OCI-M2 (cell line): ENCODE measurements at regions not wholly inside any gene's neighbourhood (a gene's known extent, or its start where the extent isn't known, plus 50 kb on each side); places are given as distances from the start of the nearest gene placed in this dataset.

Experiments used
- DNase-seq: peaks from one replicate; lab custom pipeline; 2025; ENCODE audit not compliant: unreplicated experiment; lab: John Stamatoyannopoulos, UW

GRCh38 chr6:91743756-91744155, 1156.9 kb upstream of the MAP3K7 start:
- DNase-seq, result no peak

DNA sequence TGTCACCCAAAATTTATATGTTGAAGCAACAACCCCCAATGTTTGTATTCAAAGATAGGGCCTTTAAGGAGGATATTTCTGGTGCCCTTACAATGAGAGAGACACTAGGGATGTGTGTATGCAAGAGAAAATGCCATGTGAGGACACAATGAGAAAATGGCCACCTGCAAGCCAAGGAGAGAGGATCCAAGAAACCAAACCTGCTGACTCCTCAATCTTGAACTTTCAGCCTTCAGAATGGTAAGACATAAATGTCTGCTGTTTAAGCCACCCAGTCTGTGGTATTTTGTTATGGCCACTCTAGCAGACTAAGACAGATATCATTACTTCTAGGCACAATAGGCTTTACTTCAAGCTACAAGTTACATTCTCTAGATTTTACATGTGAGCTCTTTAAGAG, 1145.1 kb upstream of the MAP3K7 start:
- DNase-seq, result no peak

DNA sequence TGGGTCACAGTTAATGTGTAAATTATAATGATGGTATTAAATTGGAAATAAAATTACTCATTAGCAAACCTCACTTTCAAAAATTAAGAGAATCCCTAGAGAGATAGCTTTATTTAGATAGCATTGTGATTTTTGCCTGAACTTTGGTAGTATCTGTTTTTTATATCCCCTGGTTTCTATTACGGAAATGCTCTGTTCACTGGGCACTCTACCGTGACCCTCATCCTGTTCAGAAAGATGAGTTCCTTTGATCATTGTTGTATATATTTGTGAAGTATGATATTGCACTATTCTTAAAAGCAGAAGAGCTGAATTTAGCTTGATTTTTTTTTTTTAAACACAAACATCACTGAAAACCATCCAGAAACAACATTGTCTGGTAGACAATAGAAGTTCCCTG, 1143.8 kb upstream of the MAP3K7 start:
- no peak for DNase-seq

DNA sequence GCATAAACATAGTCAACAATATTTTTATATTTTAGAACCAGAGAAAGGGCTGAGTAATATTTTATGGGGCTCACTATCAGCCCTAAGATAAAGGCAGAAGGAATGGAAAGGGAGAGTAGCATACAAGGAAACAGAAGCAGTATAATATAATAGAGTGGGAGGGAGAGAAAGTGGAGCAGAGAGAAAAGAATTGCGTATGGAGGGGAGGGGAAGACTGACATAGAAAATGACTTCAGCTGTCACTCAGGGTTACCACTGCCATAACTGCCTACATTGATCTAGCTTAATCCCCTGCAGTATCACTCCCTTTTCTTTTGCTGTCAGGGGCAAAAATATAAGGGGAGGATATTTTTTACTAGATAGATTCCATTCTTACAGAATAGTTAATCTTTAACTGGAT, 1133.5 kb upstream of the MAP3K7 start:
- DNase-seq, result no peak

DNA sequence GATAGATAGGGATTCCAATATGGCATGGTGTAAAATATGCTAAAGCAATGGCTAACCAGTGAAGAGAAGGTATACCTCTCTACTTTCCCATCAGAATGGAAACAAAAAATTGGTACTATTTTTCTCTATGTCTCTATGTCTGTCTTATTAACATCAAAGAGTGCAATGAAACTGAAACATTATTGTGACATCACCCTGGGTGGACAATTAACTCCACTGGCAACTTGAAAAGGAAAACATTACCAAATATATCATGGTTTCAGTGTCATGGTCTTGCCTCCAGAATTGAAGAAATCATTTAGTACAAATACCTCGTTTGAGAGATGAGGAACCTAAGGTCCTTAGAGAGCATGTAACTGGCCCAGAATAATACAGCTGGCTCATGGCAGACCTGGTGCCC, 1132.5 kb upstream of the MAP3K7 start:
- DNase-seq, result no peak

DNA sequence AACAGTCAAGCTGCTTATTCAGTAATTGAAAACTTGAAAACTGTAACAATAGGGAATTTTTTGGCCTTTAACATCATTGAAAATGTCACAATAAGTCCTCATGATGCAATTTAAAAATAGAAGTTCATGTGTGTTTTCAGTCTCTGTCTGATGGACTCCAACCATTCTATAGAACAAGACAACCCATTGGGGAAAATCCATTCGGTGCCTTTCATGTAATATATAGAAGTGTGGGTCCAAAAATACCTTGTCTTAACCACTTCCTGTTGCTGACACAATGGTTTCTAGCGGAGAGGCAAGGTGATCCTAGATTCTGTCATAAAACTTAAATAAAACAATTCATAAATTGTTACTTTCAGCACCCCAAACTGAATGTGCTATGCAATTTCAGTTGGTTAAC, 1131.3 kb upstream of the MAP3K7 start:
- no peak for DNase-seq

- no peak for DNase-seq
Measured at GRCh38 chr6:91717094-91717493, 1130.2 kb upstream of the MAP3K7 start.

DNA sequence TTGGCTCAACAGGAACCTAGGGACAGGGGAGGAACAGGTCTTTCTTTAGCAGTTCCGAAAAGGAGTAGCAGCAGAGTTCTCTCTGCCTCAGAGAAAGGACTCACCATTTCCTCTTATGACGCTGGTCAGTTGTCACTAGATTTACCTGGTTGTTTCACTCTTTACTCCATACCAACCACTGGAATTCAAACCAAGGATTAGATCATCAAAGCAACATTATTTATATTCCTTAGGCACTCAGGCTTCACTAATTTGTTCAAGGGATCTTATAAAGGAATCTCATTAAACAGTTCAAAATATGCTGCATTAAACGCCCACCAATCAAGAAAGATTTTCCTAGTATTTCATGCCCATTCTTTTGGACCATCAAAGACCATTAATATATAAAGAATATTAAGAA, 1129.5 kb upstream of the MAP3K7 start:
- no peak for DNase-seq

DNA sequence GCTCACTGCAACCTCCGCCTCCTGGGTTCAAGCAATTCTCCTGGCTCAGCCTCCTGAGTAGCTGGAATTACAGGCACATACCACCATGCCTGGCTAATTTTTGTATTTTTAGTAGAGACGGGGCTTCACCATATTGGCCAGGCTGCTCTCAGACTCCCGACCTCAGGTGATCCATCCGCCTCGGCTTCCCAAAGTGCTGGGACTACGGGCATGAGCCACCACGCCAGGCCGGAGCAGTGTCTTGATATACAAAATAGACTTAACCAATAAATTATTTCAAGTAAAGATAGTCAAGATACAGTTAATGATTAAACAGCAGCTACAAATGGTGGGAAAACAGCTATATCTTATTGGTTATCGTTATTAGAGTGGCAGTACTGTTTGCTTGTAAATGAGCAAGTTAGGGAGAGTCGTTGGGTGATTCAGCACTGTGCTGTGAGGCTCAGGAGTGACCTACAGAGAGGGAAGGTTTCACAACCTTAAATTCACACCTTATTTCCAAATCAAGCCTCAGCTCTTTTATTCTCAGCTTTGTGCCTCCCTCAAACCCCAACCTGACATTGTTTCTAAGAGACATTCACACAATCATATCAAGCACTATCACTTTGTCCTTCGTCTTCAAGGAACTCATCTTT, 1128.4 kb upstream of the MAP3K7 start:
- no peak for DNase-seq

GRCh38 chr6:91713911-91714310, 1127.0 kb upstream of the MAP3K7 start:
- no peak for DNase-seq

GRCh38 chr6:91711518-91711917, 1124.6 kb upstream of the MAP3K7 start:
- no peak for DNase-seq

GRCh38 chr6:91710342-91710741, 1123.5 kb upstream of the MAP3K7 start:
- no peak for DNase-seq

DNA sequence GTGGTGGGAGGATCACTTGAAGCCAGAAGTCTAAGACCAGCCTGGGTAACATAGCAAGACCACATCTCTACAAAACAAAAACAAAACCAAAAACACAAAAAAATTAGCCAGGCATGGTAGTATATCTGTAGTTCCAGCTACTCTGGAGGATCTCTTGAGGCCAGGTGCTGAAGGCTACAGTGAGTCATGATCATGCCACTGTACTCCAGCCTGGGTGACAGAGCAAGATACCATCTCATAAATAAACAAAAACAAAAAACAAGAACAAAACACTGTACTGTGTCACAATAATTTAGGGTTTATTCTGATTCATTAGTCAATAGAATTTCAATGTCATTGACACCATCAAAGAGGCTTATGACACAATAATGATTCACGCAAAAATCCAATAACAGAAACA, 1121.7 kb upstream of the MAP3K7 start:
- DNase-seq, result no peak

DNA sequence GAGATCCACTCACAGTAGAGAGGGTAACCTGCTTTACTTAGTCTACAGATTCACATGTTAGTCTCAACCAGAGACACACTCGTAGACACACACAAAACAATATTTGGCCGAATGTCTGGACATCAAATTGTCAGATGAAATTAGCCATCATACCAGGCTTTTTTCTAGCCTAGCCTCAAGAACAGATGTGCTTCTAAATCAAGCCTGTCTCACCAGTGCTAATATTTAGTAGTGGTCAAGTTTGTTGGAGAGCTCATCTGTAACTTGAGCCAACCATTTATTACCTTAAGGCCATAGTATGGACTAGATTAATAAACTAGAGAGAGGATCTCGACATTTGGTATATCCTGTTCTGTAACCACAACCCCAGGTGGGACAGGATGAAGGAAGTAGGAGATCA, 1118.8 kb upstream of the MAP3K7 start:
- no peak for DNase-seq

- no peak for DNase-seq
Measured at GRCh38 chr6:91704531-91704930, 1117.7 kb upstream of the MAP3K7 start.

- no peak for DNase-seq
Measured at GRCh38 chr6:91697010-91697695, 1110.3 kb upstream of the MAP3K7 start.

- no peak for DNase-seq
Measured at GRCh38 chr6:91695221-91695620, 1108.3 kb upstream of the MAP3K7 start.

DNA sequence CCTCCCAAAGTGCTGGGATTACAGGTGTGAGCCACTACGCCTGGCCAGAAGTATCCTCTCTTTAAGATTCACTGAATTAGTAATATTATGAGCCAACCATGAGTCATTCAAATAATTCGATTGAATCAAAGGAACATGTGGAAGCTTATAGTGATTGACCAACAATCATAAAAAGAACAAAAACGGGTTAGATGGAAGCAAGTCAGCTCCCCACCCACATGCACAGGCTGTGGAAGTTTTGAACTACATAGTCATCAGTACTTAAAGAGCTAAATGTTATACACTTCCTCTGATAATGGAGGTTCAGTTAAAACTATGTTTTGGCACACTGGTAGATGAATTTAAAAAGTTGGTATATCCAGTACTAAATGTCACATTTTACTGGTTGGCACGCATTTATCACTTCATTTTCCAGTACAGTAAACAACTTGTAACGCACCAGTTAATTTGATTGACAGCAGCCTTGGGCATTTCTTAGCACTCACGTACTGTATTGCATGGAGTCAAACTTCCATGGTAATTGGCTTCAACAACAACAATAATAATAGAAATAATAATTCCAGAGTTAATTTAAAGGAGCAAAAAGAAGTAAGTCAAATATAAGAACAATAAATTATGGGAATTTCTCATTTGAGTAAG, 1107.3 kb upstream of the MAP3K7 start:
- DNase-seq, result no peak

DNA sequence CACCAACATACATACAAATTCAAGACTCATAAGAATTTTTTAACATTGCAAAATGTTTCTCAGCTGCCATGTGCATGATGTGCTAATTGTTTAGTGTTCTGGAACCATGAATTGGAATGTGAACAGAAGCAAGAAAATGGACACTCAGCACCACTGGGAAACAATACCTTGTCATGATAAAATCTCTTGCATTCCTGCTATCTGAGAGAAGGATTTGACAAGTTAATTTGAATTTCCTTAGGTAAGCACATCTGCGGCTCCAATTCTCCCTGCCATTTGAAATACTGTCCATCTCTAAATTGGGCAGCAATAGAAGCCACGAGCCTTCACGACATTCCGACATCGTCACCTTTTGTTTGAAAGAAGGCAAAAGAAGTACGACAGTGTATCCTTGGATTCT, 1104.6 kb upstream of the MAP3K7 start:
- no peak for DNase-seq

- no peak for DNase-seq
Measured at GRCh38 chr6:91683240-91683639, 1096.4 kb upstream of the MAP3K7 start.

- DNase-seq, result no peak
Measured at GRCh38 chr6:91681296-91681695, 1094.4 kb upstream of the MAP3K7 start.

DNA sequence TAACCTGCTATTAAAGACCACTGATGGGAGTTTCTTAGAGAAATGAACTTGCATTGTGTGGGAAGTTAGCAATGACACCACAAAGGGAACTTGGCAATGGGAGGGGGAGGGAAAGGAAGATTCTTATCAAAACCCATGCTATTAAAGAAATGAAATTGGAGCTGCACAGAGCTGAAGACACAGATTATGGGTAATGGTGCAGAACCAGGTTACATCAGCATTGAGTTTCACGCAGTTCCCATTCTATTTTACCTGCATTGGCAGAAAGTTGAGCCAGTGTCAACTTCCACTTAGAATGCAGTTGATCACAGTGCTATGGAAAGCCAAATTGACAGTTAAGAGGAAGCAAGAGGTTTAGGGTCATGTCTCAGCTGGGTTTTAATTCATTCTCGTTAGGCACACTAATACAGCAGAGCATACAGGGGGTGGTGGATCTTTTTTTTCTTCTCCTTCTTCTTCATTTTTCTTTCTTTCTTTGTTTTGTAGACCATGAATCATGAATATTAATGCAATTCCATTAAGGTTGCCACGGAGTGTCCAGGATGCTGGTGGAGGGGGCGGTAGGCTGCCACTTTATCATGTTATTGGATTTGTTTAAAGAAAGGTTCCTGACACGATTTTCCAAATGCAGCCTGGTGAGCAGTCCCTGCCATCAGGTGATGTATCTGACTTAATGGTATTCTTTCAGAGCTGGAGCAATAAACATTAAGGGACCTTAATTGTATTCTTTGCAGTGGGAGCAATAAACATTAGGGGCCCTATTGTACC, 1092.0 kb upstream of the MAP3K7 start:
- DNase-seq, result no peak
